OCI-LY3 (cell line): ENCODE measurements at regions not wholly inside any gene's neighbourhood (a gene's known extent, or its start where the extent isn't known, plus 50 kb on each side); places are given as distances from the start of the nearest gene placed in this dataset.

ENCODE experiments used
- H2AFZ ChIP-seq: fragments of 200-600, 300-600 bp; shearing (Covaris generic); 2 replicates; pipeline ENCODE4 v1.6.0; 2014; ENCODE audit warnings: antibody characterized with exemption, low read depth, low read length
- H3K27ac ChIP-seq: fragments of 200-600, 300-600 bp; sonication (generic); 2 replicates; pipeline ENCODE4 v1.5.1; 2014; ENCODE audit warnings: mild to moderate bottlenecking, low read length, moderate library complexity, mixed read lengths
- H3K27me3 ChIP-seq: fragments of 200-600, 300-600 bp; sonication (generic); 2 replicates; pipeline ENCODE4 v1.6.1; 2014; ENCODE audit warnings: low read depth, low read length, mixed read lengths
- H3K36me3 ChIP-seq: fragments of 200-600, 300-600 bp; sonication (generic); replicated peaks from 2 replicates; pipeline ENCODE3; 2014; ENCODE audit warnings: low read depth, low read length, mixed read lengths
- H3K4me1 ChIP-seq: fragments of 300-600, 200-600 bp; sonication (generic); 2 replicates; pipeline ENCODE4 v1.6.1; 2014; ENCODE audit warnings: low read length, mixed read lengths
- H3K4me2 ChIP-seq: fragments of 200-600, 300-600 bp; sonication (generic); 2 replicates; pipeline ENCODE4 v1.6.1; 2014; ENCODE audit warnings: low read length, mixed read lengths
- H3K4me3 ChIP-seq: fragments of 300-600, 200-600 bp; sonication (generic); 2 replicates; pipeline ENCODE4 v1.5.1; 2014; ENCODE audit warnings: antibody characterized with exemption, mild to moderate bottlenecking, low read length, moderate library complexity
- H3K79me2 ChIP-seq: fragments of 300-600, 200-600 bp; shearing (Covaris generic); 2 replicates; pipeline ENCODE4 v1.6.1; 2014; ENCODE audit warnings: mild to moderate bottlenecking, low read length, mixed read lengths
- H3K9ac ChIP-seq: fragments of 300-600, 200-600 bp; shearing (Covaris generic); 2 replicates; pipeline ENCODE4 v1.6.0; 2014; ENCODE audit warnings: mild to moderate bottlenecking, low read length, moderate library complexity
- H3K9me3 ChIP-seq: fragments of 200-600, 300-600 bp; shearing (Covaris generic); 2 replicates; pipeline ENCODE4 v1.6.1; 2014; ENCODE audit warnings: low read length, mixed read lengths; ENCODE audit not compliant: insufficient read depth
- H4K20me1 ChIP-seq: fragments of 200-600, 300-600 bp; sonication (generic); 2 replicates; pipeline ENCODE4 v1.6.1; 2016; ENCODE audit warnings: low read length, mixed read lengths; ENCODE audit not compliant: insufficient read depth
- CTCF ChIP-seq: fragments of 200-600, 300-600 bp; sonication (generic); IDR thresholded peaks from 2 replicates; pipeline ENCODE4 v1.5.1; 2014; ENCODE audit warnings: antibody characterized with exemption, low read length, low read depth
- EZH2phosphoT487 ChIP-seq: fragments of 200-600 bp; shearing (Covaris generic); IDR thresholded peaks from 2 replicates; pipeline ENCODE4 v1.6.1; 2018; ENCODE audit warnings: antibody characterized with exemption, mixed run types, low read depth

GRCh38 chr7:46076527-46076926 is 155.5 kb upstream of the IGFBP3 start:
- Histone ChIP-seq H3K4me1 (no peaks in the 10 kb centered on the region), H4K20me1 (no peaks in the 10 kb centered on the region), H3K4me3 (no peak overlapping the region), H3K27me3 (no peaks in the 10 kb centered on the region), H3K27ac (no peak overlapping the region), H3K9ac (no peak overlapping the region), H3K4me2 (no peak overlapping the region), H3K9me3 (no peaks in the 10 kb centered on the region), H2AFZ (no peak overlapping the region), H3K79me2 (no peaks in the 10 kb centered on the region), H3K36me3 (no peaks in the 10 kb centered on the region)
- no peak for TF ChIP-seq CTCF
- no peak for TF ChIP-seq EZH2phosphoT487

GRCh38 chr7:46072722-46073121 is 151.7 kb upstream of the IGFBP3 start:
- no peaks in the 10 kb centered on the region for H3K79me2 ChIP-seq
- no peaks in the 10 kb centered on the region for H3K9me3 ChIP-seq
- H4K20me1 ChIP-seq = no peaks in the 10 kb centered on the region
- H3K27ac ChIP-seq = no peak overlapping the region
- H3K9ac ChIP-seq = no peak overlapping the region
- H3K4me3 ChIP-seq = no peak overlapping the region
- H3K4me2 ChIP-seq = no peak overlapping the region
- H3K4me1 ChIP-seq = no peaks in the 10 kb centered on the region
- H2AFZ ChIP-seq = no peak overlapping the region
- H3K36me3 ChIP-seq = no peaks in the 10 kb centered on the region
- TF ChIP-seq EZH2phosphoT487 (no peak), CTCF (no peak)
- no peaks in the 10 kb centered on the region for H3K27me3 ChIP-seq

GRCh38 chr7:46071601-46072000 is 150.5 kb upstream of the IGFBP3 start:
- no peak for TF ChIP-seq CTCF
- TF ChIP-seq EZH2phosphoT487 = no peak
- Histone ChIP-seq H3K27ac (no peak overlapping the region), H3K9me3 (no peaks in the 10 kb centered on the region), H3K79me2 (no peaks in the 10 kb centered on the region), H3K4me2 (no peak overlapping the region), H3K4me1 (no peaks in the 10 kb centered on the region), H3K4me3 (no peak overlapping the region), H3K36me3 (no peaks in the 10 kb centered on the region), H3K27me3 (no peaks in the 10 kb centered on the region), H2AFZ (no peak overlapping the region), H3K9ac (no peak overlapping the region), H4K20me1 (no peaks in the 10 kb centered on the region)

- no peaks in the 10 kb centered on the region for H3K79me2 ChIP-seq
- H3K9ac ChIP-seq = no peak overlapping the region
- no peak overlapping the region for H3K27ac ChIP-seq
- TF ChIP-seq EZH2phosphoT487 (no peak), CTCF (no peak)
- H3K36me3 ChIP-seq = no peaks in the 10 kb centered on the region
- no peaks in the 10 kb centered on the region for H3K4me1 ChIP-seq
- no peaks in the 10 kb centered on the region for H3K9me3 ChIP-seq
- H4K20me1 ChIP-seq = no peaks in the 10 kb centered on the region
- H3K4me3 ChIP-seq = no peak overlapping the region
- no peak overlapping the region for H2AFZ ChIP-seq
- H3K4me2 ChIP-seq = no peak overlapping the region
- H3K27me3 ChIP-seq = no peaks in the 10 kb centered on the region
Measured at GRCh38 chr7:46071076-46071475, 150.0 kb upstream of the IGFBP3 start.
